Fibroblast of skin of left biceps (primary cell): ENCODE measurements at regions not wholly inside any gene's neighbourhood (a gene's known extent, or its start where the extent isn't known, plus 50 kb on each side); places are given as distances from the start of the nearest gene placed in this dataset.

ENCODE experiments used
- DNase-seq, 2 experiments: peaks; one replicate each; pipeline ENCODE4 v3.0.0-alpha.2; 2013; ENCODE audit warnings: low read depth in 2 of 2

DNA sequence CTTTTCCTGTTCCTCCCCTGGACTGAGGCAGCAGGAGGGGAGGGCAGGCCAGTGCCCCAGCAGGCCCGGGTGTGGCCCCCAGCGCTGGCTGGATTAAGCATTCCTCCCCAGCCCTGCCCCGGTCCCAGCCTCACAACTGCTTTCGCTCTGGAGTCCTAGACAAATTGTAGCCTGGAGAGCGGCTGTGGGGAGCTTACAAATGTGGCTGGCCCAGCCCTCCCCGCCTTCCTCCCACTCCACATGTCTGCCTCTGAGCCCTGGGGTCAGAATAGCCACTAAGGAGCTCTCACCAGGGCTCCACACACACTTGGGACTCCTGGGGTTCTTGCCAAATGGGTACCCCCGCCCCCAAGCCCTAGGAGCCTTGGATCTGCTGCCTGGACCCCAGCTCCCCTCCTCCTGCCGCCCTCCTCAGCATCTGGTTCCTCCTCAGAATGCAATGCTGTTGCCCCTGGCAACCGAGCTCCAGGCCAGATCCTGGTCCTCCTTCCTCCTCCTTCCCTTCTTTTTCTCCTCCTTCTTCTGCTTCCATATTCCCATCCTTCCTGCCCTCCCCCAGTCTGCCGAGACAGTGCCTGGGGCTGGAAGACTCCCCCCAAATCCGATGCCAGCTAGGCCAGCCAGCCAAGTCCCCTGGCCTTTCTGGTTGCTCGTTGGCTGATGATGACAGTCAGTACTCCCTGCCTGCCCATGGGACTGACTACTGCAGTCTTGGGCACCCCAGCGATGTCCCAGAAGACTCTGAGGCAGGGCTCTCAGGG, 91.1 kb downstream of the LINGO1 start:
- no peak for DNase-seq

DNA sequence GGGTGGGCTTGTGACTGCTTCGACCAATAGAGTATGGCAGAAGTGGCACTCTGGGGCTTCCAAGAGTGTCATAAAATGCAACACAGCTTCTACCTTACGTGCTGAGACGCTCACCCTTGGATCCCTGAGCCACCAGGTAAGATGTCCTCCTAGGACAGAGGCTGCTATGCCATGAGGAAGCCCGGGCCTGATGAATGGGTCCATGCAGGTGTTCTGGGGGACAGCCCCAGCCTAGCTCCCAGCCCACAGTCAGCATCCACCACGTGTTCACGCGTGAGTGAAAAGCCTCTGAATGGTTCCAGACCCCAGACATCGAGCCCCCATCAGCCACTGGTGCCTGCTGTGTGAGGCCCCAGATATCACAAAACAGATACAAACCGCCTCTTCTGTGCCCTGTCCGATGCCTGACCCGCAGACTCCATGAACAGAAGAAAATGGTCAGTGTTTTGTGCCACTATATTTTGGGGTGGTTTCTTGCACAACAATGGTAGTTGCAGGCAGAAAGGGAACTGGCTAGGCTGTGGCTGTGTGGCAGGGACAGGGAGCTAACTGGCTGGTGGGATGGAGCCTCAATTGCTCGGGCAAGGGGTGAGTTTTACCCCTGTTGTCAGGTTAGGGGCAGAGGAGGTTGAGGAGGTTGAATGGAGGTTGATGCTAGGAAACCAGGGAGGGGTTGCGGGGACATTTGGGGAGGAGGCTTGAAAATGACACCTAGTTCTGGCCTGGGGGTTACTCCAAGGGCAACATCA, 92.2 kb downstream of the LINGO1 start:
- no peak for DNase-seq

DNA sequence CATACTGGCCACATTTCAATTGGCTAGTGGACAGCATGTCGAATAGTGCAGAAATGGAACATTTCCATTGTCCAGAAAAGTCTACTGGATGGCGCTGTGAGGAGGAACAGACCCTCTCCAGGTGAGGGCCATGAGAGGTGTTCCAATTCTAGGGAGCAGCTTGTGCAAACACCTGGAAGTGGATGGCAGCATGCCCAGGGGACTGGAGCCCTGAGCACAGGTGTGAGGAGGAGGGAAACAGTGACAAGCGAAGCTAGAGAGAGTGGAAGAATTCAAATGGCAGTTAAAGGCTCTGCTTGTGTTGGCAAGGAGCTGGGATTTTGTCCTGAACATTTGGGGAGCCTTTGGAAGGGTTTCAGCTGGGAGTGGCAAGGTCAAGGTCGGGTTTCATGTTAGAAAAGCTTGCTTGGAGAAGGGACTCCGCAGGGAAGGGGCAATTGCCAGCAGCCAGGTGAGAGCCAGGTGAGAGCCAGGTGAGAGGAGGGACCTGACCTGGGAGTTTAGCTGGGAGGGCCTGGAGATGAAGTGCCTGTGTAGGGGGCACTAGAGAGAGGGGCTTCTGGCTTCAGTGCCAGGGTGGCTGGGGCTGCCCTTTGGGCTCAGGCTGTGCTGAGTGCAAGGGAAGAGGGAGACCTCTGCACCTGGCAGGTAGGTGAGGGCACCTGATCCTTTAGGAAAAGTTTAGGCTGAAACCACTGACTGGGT, 93.8 kb downstream of the LINGO1 start:
- DNase-seq, result no peak

DNA sequence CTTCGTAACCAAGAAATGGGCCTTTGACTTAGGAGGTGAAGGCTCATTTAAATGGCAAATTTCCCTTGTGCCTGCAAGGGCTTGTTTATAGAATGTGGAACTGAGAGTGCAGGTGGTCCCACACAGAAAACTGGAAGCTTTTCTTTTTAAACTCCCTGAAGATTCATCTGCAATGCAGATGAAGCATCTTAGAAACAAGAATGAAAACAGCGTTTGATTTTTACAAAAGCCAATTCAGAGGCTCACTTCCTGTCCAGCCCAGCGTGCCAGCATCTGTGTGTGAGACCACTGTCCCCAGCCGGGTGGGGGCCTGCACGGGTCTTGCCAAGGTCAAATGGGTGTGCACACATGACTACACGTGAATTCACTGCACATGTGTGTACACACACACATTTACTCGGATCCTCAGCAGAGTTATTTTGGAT, 94.7 kb downstream of the LINGO1 start:
- DNase-seq, result no peak

DNA sequence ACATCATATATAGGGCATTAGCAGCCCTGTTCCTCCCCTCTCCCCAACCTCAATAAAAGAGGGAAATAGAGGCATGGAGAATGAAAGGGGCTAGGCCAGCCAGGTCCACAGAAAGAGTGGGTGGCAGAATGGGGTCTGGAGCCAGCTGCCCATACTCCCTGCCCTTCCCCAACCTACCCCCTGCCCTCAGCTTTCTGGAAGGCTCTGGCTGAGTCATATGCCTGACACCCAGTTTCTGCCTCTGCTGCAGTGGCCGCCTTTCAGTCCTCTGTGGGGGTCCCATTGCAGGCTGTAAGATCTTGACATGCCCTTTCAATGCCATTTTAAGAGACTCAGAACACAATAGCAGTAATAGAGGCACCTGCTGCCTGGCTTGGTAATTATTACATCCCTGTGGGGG, 95.7 kb downstream of the LINGO1 start:
- DNase-seq, result no peak

DNA sequence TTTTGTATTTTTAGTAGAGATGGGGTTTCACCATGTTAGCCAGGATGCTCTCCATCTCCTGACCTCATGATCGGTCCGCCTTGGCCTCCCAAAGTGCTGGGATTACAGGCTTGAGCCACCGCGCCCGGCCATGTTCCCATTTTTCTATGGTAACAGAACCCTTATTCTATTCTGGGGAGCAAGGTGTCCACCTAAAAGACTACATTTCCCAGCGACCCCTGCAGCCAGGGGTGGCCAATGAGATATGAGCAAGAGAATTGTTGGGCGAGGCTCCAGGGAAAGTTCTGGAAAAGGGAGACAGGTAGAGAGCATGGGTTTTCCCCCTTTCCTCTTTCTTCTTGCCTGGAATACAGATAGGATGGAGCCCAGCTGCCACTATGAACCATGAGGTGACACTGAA, 96.9 kb downstream of the LINGO1 start:
- DNase-seq, result no peak
